H9 (cell line): ENCODE measurements at regions not wholly inside any gene's neighbourhood (a gene's known extent, or its start where the extent isn't known, plus 50 kb on each side); places are given as distances from the start of the nearest gene placed in this dataset.
A peak's percentile ranks its signal among the peaks of the same experiment; 100 is the strongest.

Experiments used
- DNase-seq: peaks from one replicate; pipeline ENCODE4 v3.0.0-alpha.2; 2017
- H2AFZ ChIP-seq: one replicate; pipeline ENCODE4 v1.6.1; 2013; ENCODE audit warnings: mild to moderate bottlenecking, low read length, control low read depth, moderate library complexity
- H2AK5ac ChIP-seq: 2 replicates; pipeline ENCODE4 v1.6.1; 2013; ENCODE audit warnings: low read length, control low read depth, mixed read lengths; ENCODE audit not compliant: insufficient read length
- H2BK120ac ChIP-seq: one replicate; pipeline ENCODE4 v1.6.1; 2013; ENCODE audit warnings: low read depth, mild to moderate bottlenecking, low read length, control low read depth, inconsistent platforms; ENCODE audit not compliant: poor library complexity, severe bottlenecking
- H2BK12ac ChIP-seq: 2 replicates; pipeline ENCODE4 v1.6.1; 2013; ENCODE audit warnings: low read length, control low read depth, mixed read lengths, low read depth; ENCODE audit not compliant: insufficient read length
- H2BK15ac ChIP-seq: 2 replicates; pipeline ENCODE4 v1.6.1; 2013; ENCODE audit warnings: low read depth, low read length, control low read depth
- H2BK20ac ChIP-seq: one replicate; pipeline ENCODE4 v1.6.1; 2013; ENCODE audit warnings: low read depth, mild to moderate bottlenecking, low read length, control low read depth, inconsistent platforms; ENCODE audit not compliant: poor library complexity, severe bottlenecking
- H2BK5ac ChIP-seq: 2 replicates; pipeline ENCODE4 v1.6.1; 2013; ENCODE audit warnings: low read length, control low read depth, mixed read lengths; ENCODE audit not compliant: insufficient read length
- H3K14ac ChIP-seq: 2 replicates; pipeline ENCODE4 v1.6.1; 2013; ENCODE audit warnings: low read length, control low read depth; ENCODE audit not compliant: insufficient read depth
- H3K18ac ChIP-seq: 2 replicates; pipeline ENCODE4 v1.6.1; 2013; ENCODE audit warnings: low read depth, mild to moderate bottlenecking, mixed read lengths, low read length, control low read depth; ENCODE audit not compliant: insufficient read length
- H3K23ac ChIP-seq: 2 replicates; pipeline ENCODE4 v1.6.1; 2013; ENCODE audit warnings: low read length, control low read depth, mixed read lengths, low read depth; ENCODE audit not compliant: insufficient read length
- H3K23me2 ChIP-seq: 2 replicates; pipeline ENCODE4 v1.6.1; 2013; ENCODE audit warnings: low read depth, mild to moderate bottlenecking, mixed read lengths, low read length, control low read depth; ENCODE audit not compliant: insufficient read length, poor library complexity, severe bottlenecking
- H3K27ac ChIP-seq: 2 replicates; pipeline ENCODE4 v1.5.1; 2013; ENCODE audit warnings: low read length, control low read depth, mixed read lengths, low read depth; ENCODE audit not compliant: insufficient read length
- H3K27me3 ChIP-seq: 2 replicates; pipeline ENCODE4 v1.6.1; 2013; ENCODE audit warnings: low read length, control low read depth, inconsistent platforms; ENCODE audit not compliant: insufficient read depth
- H3K4ac ChIP-seq: 2 replicates; pipeline ENCODE4 v1.6.1; 2013; ENCODE audit warnings: low read depth, mild to moderate bottlenecking, control low read depth, inconsistent platforms, low read length, moderate library complexity
- H3K4me1 ChIP-seq: 2 replicates; pipeline ENCODE4 v1.6.1; 2013; ENCODE audit warnings: low read length, control low read depth, inconsistent platforms; ENCODE audit not compliant: insufficient read depth
- H3K4me2 ChIP-seq: 2 replicates; pipeline ENCODE4 v1.6.1; 2013; ENCODE audit warnings: low read length, control low read depth, mixed read lengths; ENCODE audit not compliant: insufficient read length, insufficient read depth
- H3K56ac ChIP-seq: 2 replicates; pipeline ENCODE4 v1.6.1; 2013; ENCODE audit warnings: low read depth, mild to moderate bottlenecking, mixed read lengths, low read length, control low read depth; ENCODE audit not compliant: insufficient read length
- H3K79me1 ChIP-seq: 2 replicates; pipeline ENCODE4 v1.6.1; 2013; ENCODE audit warnings: low read depth, mild to moderate bottlenecking, moderate library complexity, low read length, control low read depth, inconsistent platforms; ENCODE audit not compliant: insufficient read depth, poor library complexity, severe bottlenecking
- H3K79me2 ChIP-seq: 2 replicates; pipeline ENCODE4 v1.6.1; 2013; ENCODE audit warnings: low read length, control low read depth, inconsistent platforms; ENCODE audit not compliant: insufficient read depth
- H3K9ac ChIP-seq: 2 replicates; pipeline ENCODE4 v1.6.1; 2013; ENCODE audit warnings: low read length, control low read depth, mixed read lengths; ENCODE audit not compliant: insufficient read length; ENCODE audit errors: extremely low read depth
- H3K9me3 ChIP-seq: one replicate; pipeline ENCODE4 v1.6.1; 2013; ENCODE audit warnings: low read depth, low read length, inconsistent platforms; ENCODE audit not compliant: control insufficient read depth
- H3T11ph ChIP-seq: one replicate; pipeline ENCODE4 v1.6.1; 2013; ENCODE audit warnings: mild to moderate bottlenecking, low read length, control low read depth, inconsistent platforms
- H4K20me1 ChIP-seq: one replicate; pipeline ENCODE4 v1.6.1; 2013; ENCODE audit not compliant: control insufficient read depth, insufficient read length, insufficient read depth
- H4K5ac ChIP-seq: 2 replicates; pipeline ENCODE4 v1.6.1; 2013; ENCODE audit warnings: low read depth, mild to moderate bottlenecking, mixed read lengths, low read length, control low read depth; ENCODE audit not compliant: insufficient read length
- H4K8ac ChIP-seq: replicated peaks from 2 replicates; pipeline ENCODE4 v1.6.1; 2013; ENCODE audit warnings: low read length, control low read depth, mixed read lengths, low read depth; ENCODE audit not compliant: insufficient read length
- H4K91ac ChIP-seq: 2 replicates; pipeline ENCODE4 v1.6.1; 2013; ENCODE audit warnings: low read depth, mild to moderate bottlenecking, moderate library complexity, mixed read lengths, low read length, control low read depth; ENCODE audit not compliant: insufficient read length
- H3K27ac Mint-ChIP-seq, 3 experiments: 2 replicates in 2 of 3; 3 replicates in 1 of 3; pipeline ENCODE4 v1.8.0; 2020 to 2021; ENCODE audit warnings: mixed read lengths in 3 of 3, mild to moderate bottlenecking in 1 of 3, moderate library complexity in 1 of 3
- H3K27me3 Mint-ChIP-seq: 2 replicates; pipeline ENCODE4 v1.8.0; 2021; ENCODE audit warnings: low read depth, mild to moderate bottlenecking, moderate library complexity, mixed read lengths
- H3K36me3 Mint-ChIP-seq, 3 experiments: 2 replicates in 2 of 3; 3 replicates in 1 of 3; pipeline ENCODE4 v1.8.0; 2020 to 2021; ENCODE audit warnings: low read depth in 3 of 3, mixed read lengths in 3 of 3; ENCODE audit not compliant: insufficient read depth in 1 of 3
- H3K4me1 Mint-ChIP-seq, 2 experiments: 2 replicates each; pipeline ENCODE4 v1.8.0; 2020; ENCODE audit warnings: mixed read lengths in 2 of 2
- H3K4me3 Mint-ChIP-seq, 2 experiments: 2 replicates in 1 of 2; 3 replicates in 1 of 2; pipeline ENCODE4 v1.8.0; 2020 to 2021; ENCODE audit warnings: mild to moderate bottlenecking in 2 of 2, mixed read lengths in 2 of 2, moderate library complexity in 1 of 2
- H3K9me3 Mint-ChIP-seq, 2 experiments: 2 replicates in 1 of 2; 3 replicates in 1 of 2; pipeline ENCODE4 v1.8.0; 2020; ENCODE audit warnings: mild to moderate bottlenecking in 2 of 2, mixed read lengths in 2 of 2, moderate library complexity in 1 of 2
- WGBS: extraction: QIAGEN DNeasy Blood & Tissue Kit; methylation state at CpG from one replicate; pipeline ENCODE4 v1.1.7; 2013; ENCODE audit warnings: missing lambda C conversion rate, low lambda C conversion rate, mixed read lengths; ENCODE audit not compliant: insufficient read length; ENCODE audit errors: extremely low coverage; 5-methylcytosine and 5-hydroxymethylcytosine counted together
- TF ChIP-seq, protein P1 (sequence below): fragments of 200-600 bp; sonication (generic); conservative IDR thresholded peaks from 3 replicates; pipeline ENCODE4 v1.8.0; 2021; ENCODE audit warnings: antibody characterized with exemption, mild to moderate bottlenecking

DNA sequence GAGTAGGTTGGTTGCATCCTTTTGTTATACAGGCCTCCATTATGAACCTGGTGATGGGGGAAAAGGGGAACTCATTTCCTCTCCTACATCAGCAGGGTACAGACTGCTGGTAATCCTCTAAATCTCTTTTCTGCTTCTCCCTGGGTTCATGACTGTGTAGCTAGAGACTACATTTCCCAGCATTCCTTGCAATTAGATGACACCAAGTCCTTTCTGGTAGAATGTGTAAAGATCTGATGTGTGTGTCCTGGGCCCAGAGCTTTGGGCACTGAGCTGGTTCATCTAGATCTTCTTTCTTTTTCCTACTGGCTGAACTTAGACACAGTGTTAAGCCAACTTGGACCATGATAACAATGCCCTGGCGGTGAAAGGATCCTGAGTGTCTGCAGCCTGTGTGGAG lies 104.7 kb upstream of the IFNGR1 start:
- H3K23ac ChIP-seq = no peak overlapping the region
- H2BK20ac ChIP-seq = no peak overlapping the region
- H2BK15ac ChIP-seq = no peak overlapping the region
- H3K27ac Mint-ChIP-seq = no peak overlapping the region
- H2BK120ac ChIP-seq = no peak overlapping the region
- H4K8ac ChIP-seq = no peak overlapping the region
- H3K18ac ChIP-seq = no peak overlapping the region
- no peak overlapping the region for H4K91ac ChIP-seq
- H3K9ac ChIP-seq = no peak overlapping the region
- H3K27me3 Mint-ChIP-seq = no peaks in the 10 kb centered on the region
- no peaks in the 10 kb centered on the region for H3K27me3 ChIP-seq
- no peak overlapping the region for H4K5ac ChIP-seq
- H2AFZ ChIP-seq = peak overlapping the region; percentile 99
- H3K27ac ChIP-seq = no peak overlapping the region
- H3K79me2 ChIP-seq = no peaks in the 10 kb centered on the region
- no peaks in the 10 kb centered on the region for H3K9me3 ChIP-seq
- H3K79me1 ChIP-seq = no peaks in the 10 kb centered on the region
- no peaks in the 10 kb centered on the region for H3K36me3 Mint-ChIP-seq
- no peak overlapping the region for H3K4me2 ChIP-seq
- no peak overlapping the region for H2AK5ac ChIP-seq
- peaks cover 2 to 4% of the 10 kb centered on the region in 2 experiments; a peak in 3 of 4 replicates for H3K4me1 Mint-ChIP-seq
- H2BK12ac ChIP-seq = no peak overlapping the region
- no peak overlapping the region for H3K14ac ChIP-seq
- H3K4ac ChIP-seq = no peak overlapping the region
- no peak overlapping the region for H3K56ac ChIP-seq
- no peaks in the 10 kb centered on the region for H3K9me3 Mint-ChIP-seq
- no peak overlapping the region for H3K4me3 Mint-ChIP-seq
- H3K23me2 ChIP-seq = no peaks in the 10 kb centered on the region
- no peak for DNase-seq
- no peaks in the 10 kb centered on the region for H4K20me1 ChIP-seq
- WGBS = no CpG with 5 or more reads among the region's 1 CpG
- no peak overlapping the region for H2BK5ac ChIP-seq
- TF ChIP-seq, protein P1, sequence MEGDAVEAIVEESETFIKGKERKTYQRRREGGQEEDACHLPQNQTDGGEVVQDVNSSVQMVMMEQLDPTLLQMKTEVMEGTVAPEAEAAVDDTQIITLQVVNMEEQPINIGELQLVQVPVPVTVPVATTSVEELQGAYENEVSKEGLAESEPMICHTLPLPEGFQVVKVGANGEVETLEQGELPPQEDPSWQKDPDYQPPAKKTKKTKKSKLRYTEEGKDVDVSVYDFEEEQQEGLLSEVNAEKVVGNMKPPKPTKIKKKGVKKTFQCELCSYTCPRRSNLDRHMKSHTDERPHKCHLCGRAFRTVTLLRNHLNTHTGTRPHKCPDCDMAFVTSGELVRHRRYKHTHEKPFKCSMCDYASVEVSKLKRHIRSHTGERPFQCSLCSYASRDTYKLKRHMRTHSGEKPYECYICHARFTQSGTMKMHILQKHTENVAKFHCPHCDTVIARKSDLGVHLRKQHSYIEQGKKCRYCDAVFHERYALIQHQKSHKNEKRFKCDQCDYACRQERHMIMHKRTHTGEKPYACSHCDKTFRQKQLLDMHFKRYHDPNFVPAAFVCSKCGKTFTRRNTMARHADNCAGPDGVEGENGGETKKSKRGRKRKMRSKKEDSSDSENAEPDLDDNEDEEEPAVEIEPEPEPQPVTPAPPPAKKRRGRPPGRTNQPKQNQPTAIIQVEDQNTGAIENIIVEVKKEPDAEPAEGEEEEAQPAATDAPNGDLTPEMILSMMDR = no peak
- H3T11ph ChIP-seq = no peak overlapping the region
- peaks cover 3% of the 10 kb centered on the region for H3K4me1 ChIP-seq
